Stimulated activated CD8-positive, alpha-beta memory T cell treated with anti-CD3 and anti-CD28 coated beads, Interleukin-15, amount 100 ng/mL, for 4 hours (primary cell): ENCODE measurements at regions not wholly inside any gene's neighbourhood (a gene's known extent, or its start where the extent isn't known, plus 50 kb on each side); places are given as distances from the start of the nearest gene placed in this dataset.

ENCODE experiments used
- DNase-seq, 2 donors: peaks; one replicate each; pipeline ENCODE4 v3.0.0-alpha.2; 2020; ENCODE audit warnings: low read depth in 2 of 2

DNA sequence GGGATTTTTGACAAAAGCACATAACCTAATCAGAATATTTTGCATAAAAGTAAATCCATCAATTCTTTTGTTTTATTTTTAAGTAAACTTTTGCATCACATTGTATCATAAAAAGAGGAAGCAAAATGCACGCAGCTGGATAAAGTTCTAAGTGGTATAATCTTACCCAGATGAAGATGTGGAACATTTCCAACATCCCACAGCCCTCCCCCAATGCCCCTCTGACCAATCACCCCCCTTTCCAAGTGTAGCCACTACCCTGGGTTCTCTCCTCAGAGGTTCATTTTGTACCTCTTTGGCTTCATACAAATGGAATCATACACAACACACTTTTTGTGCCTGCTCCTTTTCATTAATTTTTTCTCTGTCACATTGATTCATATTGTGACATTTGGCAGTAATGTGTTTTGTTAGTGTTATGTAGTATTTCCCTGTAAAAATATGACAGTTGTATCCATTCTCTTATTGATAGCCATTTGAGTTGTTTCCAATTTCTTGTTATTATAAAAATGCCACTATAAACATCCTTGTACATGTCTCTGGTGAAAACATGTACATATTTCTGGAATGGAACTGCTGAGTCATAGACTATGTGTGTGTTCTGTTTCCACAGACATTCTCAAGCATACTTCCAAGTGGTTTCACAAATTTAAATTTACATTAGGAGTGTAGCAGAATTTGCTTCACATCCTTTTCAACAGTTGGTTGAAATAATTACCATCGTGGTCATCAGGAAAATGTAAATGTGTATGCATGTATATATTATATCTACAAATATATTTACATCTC lies 92.9 kb upstream of the SYNDIG1 start:
- no peak for DNase-seq

GRCh38 chr20:24373372-24373771 lies 96.1 kb upstream of the SYNDIG1 start:
- no peak for DNase-seq

DNA sequence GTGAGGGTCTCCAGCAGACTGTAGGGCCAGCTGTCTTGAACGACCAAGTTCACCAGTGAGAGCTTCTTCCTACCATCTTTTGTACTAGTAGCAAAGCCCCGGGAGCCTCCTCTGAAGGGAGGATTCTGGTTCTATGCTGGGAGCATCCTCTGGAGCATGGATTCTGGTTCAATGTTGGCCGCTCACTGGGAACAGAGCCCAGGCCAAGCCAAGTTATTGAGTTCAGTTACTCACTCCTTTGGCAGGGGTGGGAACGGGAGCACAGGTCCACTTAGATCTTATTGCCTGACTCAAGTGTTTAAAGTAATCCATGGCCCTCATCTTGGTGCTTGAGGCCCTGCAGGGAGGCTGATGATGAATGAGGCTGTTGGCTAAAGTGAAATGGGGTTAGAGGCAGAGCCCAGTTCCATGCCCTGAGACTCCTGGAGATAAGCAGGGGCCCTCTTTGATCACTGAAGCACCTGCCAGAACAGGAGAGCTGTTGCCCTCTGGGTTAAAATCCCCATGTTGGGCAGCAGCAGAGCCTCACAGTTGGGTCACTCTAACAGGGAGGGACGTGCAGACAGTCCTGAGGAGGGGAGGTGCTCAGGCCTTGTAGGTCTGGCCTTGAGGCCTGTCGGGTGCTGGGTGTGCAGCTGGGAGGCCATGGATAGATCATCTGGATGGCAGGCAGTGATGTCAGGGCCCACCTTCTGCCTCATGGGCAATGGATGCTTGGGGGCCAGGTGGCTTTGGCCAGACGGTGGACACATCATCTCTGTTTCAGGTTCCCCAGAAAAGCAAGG lies 98.3 kb upstream of the SYNDIG1 start:
- DNase-seq: no peak

GRCh38 chr20:24370249-24370648 lies 99.2 kb upstream of the SYNDIG1 start:
- no peak for DNase-seq

DNA sequence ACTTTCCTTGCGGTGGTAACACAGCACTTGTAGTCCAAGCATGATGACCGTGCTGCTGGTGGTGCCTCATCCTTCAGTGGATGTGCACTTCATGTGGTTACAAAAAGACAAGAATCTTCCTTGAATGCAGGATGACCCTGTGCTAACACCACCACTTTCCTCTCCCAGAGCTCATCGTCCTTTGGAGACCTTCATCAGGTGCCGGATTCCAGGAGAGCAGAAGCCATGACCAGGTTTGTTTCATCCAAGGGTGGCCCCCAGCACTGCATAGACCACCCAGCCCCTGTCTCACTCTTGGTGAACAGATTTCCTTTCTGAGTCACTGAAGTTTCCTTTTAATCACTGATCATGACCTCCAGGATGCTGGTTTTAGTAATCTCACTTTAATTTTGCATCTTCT lies 101.2 kb upstream of the SYNDIG1 start:
- DNase-seq: no peak

DNA sequence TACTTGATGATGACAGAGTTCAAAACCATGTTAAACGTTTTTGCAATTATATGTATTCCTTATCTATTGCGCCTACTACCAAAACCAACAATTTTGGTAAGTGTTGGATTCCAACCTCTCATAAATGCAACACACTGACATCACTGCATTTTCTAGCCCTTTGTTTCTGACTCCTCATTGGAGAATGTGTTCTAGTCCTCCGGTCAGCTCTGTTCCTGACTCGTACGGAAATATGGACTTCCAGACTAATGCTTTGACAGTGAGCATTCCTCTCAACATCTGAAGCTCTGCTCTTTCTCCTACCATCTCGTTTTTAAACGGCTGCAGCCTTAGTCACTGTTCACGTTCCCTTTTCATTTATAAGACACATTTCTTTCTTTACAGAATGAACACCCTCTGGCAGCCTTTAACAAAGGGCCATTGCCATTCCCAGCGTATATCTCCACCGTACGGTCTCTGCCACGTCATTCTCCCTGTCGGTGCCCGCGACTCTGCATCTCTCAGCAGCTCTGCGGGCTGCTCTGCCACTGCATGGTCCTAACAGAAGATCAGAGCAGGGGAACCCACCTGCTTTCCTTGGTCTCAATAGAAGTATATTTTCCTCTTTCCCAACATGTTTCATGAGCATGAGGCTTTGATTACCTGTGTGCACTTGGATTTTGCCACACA lies 103.0 kb upstream of the SYNDIG1 start:
- no peak for DNase-seq

DNA sequence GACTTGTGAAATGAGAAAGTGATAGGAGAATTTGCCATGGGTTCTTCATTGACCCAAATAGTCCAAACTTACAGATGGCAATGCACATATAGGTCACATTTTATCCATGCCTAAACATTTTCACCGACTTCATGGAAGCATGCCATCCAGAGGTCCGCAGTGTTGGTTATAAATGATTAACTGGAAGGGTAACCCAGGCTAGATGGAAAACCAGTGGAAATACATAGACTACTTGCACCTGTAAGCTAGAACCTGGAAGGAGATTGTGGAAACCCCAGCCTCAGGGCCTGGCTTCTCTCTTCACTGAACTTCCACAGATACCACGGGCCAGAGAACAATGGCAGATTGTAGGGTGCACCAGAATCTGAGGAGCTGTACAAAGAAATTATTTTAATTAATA lies 103.8 kb upstream of the SYNDIG1 start:
- no peak for DNase-seq

GRCh38 chr20:24364482-24364881 lies 104.9 kb upstream of the SYNDIG1 start:
- DNase-seq: no peak

- DNase-seq: no peak
Measured at GRCh38 chr20:24363031-24363430, 106.4 kb upstream of the SYNDIG1 start.

DNA sequence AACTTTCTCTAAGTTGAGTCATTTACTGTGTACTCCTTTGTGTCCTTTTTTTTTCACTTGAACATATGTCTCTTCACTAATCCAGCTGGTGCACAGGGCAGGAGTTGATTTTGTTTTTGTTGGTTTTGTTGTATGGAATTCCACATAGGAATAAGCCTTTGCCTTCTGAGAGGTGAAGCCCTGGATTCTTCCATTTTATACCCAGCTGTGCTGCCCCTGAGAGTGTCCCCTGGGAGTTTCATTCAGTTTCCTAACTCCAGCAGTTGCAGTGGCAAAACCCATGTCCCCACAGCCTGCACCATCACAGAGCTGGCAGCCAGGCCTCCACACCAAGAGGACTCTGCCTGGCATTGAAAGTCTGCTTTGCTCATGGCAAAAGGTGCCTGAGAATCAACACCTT lies 107.3 kb upstream of the SYNDIG1 start:
- DNase-seq: no peak

DNA sequence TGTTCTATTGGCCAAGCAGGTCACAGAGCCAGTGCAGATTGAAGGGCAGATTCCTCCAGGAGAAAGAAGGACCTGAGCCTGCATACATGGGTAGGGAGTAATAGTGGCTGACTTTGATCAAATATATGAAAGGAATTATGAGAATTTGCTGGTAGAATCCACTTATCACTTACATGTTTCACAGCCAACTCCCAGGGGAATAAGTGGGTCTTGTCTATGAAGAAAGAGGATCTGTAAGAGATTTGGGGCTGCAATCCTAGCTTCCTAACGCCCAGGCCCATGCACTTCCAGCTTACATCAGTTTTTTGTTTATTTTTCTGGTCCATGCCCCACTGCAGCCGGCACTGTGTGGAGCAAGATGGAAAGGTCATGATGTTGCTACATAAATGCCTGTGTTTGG lies 107.9 kb upstream of the SYNDIG1 start:
- DNase-seq: no peak

- DNase-seq: no peak
Measured at GRCh38 chr20:24360531-24360930, 108.9 kb upstream of the SYNDIG1 start.

GRCh38 chr20:24359321-24360027 lies 110.0 kb upstream of the SYNDIG1 start:
- DNase-seq: no peak

- no peak for DNase-seq
Measured at GRCh38 chr20:24357931-24358330, 111.5 kb upstream of the SYNDIG1 start.

GRCh38 chr20:24357177-24357576 lies 112.3 kb upstream of the SYNDIG1 start:
- DNase-seq: no peak

GRCh38 chr20:24353135-24353690 lies 116.2 kb upstream of the SYNDIG1 start:
- DNase-seq: no peak

DNA sequence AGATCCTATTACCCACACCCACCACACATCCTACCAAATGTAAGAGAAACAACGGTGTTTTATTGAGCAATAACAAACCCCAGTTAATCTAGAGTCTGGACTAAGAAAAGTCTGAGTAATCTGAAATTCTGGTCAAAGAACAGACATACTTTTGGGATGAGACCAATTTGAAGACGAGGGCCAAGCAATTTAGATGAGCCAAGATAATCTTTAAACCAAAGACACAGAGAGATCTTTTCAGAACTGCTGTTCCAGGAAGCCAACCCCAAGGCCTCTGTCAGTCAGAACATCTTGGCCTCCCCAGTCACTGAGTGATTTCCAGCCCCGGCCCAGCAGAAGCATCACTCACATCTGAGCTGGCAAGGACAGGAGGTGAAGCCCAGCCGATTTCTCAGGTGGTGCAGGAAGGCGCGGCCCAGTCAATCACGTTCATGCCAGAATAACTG lies 118.5 kb upstream of the SYNDIG1 start:
- no peak for DNase-seq

GRCh38 chr20:24341781-24342180 lies 127.6 kb upstream of the SYNDIG1 start:
- DNase-seq: no peak

GRCh38 chr20:24340933-24341332 lies 128.5 kb upstream of the SYNDIG1 start:
- no peak for DNase-seq

GRCh38 chr20:24339210-24339641 lies 130.2 kb upstream of the SYNDIG1 start:
- no peak for DNase-seq

GRCh38 chr20:24337551-24337950 lies 131.9 kb upstream of the SYNDIG1 start:
- DNase-seq: no peak

DNA sequence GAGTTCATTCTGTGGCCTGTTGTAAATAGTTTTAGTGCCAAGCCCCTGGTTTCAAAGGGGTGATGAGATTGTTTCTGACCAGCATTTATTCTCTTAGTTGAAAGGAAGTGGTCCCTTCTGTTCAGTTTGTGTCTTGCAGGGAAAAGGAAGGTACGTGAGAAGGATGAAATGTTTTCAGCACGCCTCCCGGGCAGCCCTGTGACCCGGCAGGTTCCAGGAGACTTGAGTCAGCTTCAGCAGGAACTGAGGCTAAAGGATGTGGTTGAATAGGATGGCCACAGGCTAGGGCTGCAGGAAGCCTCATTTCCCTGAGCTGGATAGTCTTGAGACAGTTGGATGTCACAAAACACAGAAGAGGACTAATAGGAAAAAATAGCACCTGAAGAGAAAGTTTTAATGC lies 132.4 kb upstream of the SYNDIG1 start:
- DNase-seq: no peak
